LoVo (cell line): ENCODE measurements at regions not wholly inside any gene's neighbourhood (a gene's known extent, or its start where the extent isn't known, plus 50 kb on each side); places are given as distances from the start of the nearest gene placed in this dataset.
"Not testable (repeated sequence)": the region's sequence is repeated elsewhere in the genome, so short reads cannot be mapped to it uniquely, and the experiment has no call there.

Source experiments
- DNase-seq: peaks from one replicate; pipeline ENCODE4 v3.0.0-alpha.2; 2016; ENCODE audit warnings: low spot score

GRCh38 chr2:149860276-149860921, 272.8 kb upstream of the MMADHC start:
- DNase-seq, result no peak

GRCh38 chr2:149858901-149859634, 271.5 kb upstream of the MMADHC start:
- DNase-seq, result no peak

GRCh38 chr2:149858216-149858615, 270.6 kb upstream of the MMADHC start:
- DNase-seq, result no peak

- no peak for DNase-seq
These were observed 269.8 kb upstream of the MMADHC start for GRCh38 chr2:149857344-149857743.

DNA sequence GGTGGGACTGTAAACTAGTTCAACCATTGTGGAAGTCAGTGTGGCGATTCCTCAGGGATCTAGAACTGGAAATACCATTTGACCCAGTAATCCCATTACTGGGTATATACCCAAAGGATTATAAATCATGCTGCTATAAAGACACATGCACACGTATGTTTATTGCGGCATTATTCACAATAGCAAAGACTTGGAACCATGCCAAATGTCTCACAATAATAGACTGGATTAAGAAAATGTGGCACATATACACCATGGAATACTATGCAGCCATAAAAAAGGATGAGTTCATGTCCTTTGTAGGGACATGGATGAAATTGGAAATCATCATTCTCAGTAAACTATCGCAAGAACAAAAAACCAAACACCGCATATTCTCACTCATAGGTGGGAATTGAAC, 268.3 kb upstream of the MMADHC start:
- not testable (repeated sequence) for DNase-seq

- no peak for DNase-seq
These were observed 262.0 kb upstream of the MMADHC start for GRCh38 chr2:149849591-149849990.

- no peak for DNase-seq
These were observed 261.6 kb upstream of the MMADHC start for GRCh38 chr2:149849136-149849535.

- no peak for DNase-seq
These were observed 253.8 kb upstream of the MMADHC start for GRCh38 chr2:149841396-149841795.

- DNase-seq, result no peak
These were observed 244.7 kb upstream of the MMADHC start for GRCh38 chr2:149832324-149832723.

GRCh38 chr2:149828520-149829210, 241.1 kb upstream of the MMADHC start:
- no peak for DNase-seq

- no peak for DNase-seq
These were observed 240.1 kb upstream of the MMADHC start for GRCh38 chr2:149827585-149828126.

GRCh38 chr2:149826471-149827125, 239.0 kb upstream of the MMADHC start:
- DNase-seq, result no peak

DNA sequence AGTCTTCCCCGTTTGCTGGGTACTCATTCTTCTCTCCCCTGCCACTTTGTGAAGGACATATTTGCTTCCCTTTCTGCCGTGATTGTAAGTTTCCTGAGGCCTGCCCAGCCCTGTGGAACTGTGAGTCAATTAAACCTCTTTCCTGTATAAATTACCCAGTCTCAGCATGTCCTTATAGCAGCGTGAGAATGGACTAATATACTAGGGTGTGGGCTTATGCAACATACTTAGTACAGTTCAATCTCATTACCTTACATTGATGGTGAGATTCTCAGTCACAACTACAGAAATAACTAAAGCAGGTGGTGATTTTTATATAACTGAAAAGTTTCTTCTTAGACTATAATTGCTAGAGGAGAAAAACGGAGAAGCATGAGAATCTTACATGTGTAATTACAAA, 237.9 kb upstream of the MMADHC start:
- no peak for DNase-seq

DNA sequence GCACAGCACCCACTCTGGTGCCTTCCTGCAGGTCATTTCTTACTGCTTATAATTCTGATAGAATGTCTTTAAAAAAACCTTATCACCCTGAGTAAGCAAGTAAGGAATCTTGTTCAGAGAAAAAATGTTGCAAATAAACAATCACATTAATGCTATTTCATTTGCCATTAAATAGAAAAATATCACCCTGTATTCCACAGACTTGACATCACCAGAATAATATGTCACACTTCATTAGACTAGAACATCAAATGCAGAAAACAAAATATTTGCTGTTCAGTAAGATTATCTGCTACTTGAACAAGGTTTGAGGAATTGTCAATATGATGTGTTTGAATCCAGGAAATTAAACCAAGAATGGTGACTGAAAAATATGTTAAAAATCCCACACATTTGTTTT, 236.6 kb upstream of the MMADHC start:
- DNase-seq, result no peak

- no peak for DNase-seq
These were observed 231.9 kb upstream of the MMADHC start for GRCh38 chr2:149819356-149819957.

GRCh38 chr2:149816756-149817551, 229.4 kb upstream of the MMADHC start:
- no peak for DNase-seq

DNA sequence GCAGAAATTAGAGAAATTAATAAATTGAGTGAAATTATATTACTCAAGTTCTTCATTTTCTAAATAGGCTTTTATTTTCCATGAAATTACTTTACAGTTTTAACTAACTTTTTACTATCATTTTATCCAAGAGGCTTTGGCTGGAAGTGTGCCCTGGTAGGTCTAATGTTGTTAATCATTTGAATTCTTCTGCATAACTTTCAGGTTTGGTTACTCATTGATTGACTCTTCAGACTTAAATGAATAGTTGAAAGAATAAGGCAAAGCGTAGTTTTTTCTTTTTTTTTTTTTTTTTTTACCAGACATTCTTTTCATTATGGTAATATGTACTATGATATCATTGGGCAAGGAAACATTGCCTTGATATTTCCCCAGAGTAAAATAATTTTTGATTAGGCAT, 228.4 kb upstream of the MMADHC start:
- DNase-seq, result no peak

- DNase-seq, result no peak
These were observed 227.3 kb upstream of the MMADHC start for GRCh38 chr2:149814901-149815300.

DNA sequence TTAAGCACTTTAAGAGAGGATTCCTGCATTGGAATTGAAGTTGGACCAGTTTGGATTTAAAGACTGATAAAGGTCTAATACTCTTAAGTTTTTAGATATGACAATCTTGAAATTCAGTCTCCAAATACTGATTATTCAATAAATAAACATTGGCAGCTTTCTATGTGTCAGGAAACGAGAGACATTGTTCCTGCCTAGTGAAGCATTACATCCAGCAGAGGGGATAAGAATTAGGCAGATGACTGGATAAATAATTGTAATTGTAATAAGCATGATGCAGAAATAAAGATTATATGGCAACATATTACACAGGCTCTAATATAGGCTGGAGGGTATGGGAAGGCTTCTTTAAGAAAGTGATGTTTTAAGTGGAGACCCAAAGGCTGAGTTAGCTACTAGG, 226.5 kb upstream of the MMADHC start:
- no peak for DNase-seq

GRCh38 chr2:149808556-149808955, 221.0 kb upstream of the MMADHC start:
- no peak for DNase-seq

- no peak for DNase-seq
These were observed 219.1 kb upstream of the MMADHC start for GRCh38 chr2:149806651-149807050.
